Panc1 (cell line): ENCODE measurements at regions not wholly inside any gene's neighbourhood (a gene's known extent, or its start where the extent isn't known, plus 50 kb on each side); places are given as distances from the start of the nearest gene placed in this dataset.
"Not testable (repeated sequence)": the region's sequence is repeated elsewhere in the genome, so short reads cannot be mapped to it uniquely, and the experiment has no call there.

Experiments used
- ATAC-seq: fragments of 200-7000 bp; cut with Tn5 transposase; 2 replicates; pipeline ENCODE4 v1.9.1; 2020; ENCODE audit warnings: mild to moderate bottlenecking, moderate library complexity
- BruUV-seq: library from RNA; stranded (reverse); fragments of 400-500 nt; replicated peaks from 2 replicates; lab custom pipeline; 2021; lab: Mats Ljungman, UMichigan
- CTCF ChIA-PET: fragments of 300-600 bp; sonication (Branson Sonifier 250); formaldehyde crosslinking; loops from one replicate; lab custom pipeline; 2022; ENCODE audit warnings: antibody characterized with exemption; lab: Charles Lee
- POLR2A ChIA-PET: fragments of 300-600 bp; sonication (Branson Sonifier 250); formaldehyde crosslinking; loops from one replicate; lab custom pipeline; 2022; ENCODE audit warnings: antibody characterized with exemption; lab: Charles Lee
- DNase-seq: peaks from one replicate; pipeline ENCODE4 v3.0.0-alpha.2; 2010; ENCODE audit warnings: low read depth, low spot score
- H3K27ac ChIP-seq: 2 replicates; pipeline ENCODE4 v1.5.1; 2011; ENCODE audit warnings: mild to moderate bottlenecking, low read length, inconsistent platforms
- H3K27me3 ChIP-seq: fragments of 200-500 bp; sonication (Bioruptor generic); 2 replicates; pipeline ENCODE4 v1.6.0; 2014; ENCODE audit warnings: low read length, inconsistent platforms; ENCODE audit not compliant: control insufficient read depth, insufficient read depth
- H3K36me3 ChIP-seq: fragments of 200-500 bp; sonication (Bioruptor generic); 2 replicates; pipeline ENCODE4 v1.5.1; 2014; ENCODE audit warnings: inconsistent platforms, mild to moderate bottlenecking, low read length, moderate library complexity; ENCODE audit not compliant: control insufficient read depth, insufficient read depth
- H3K4me1 ChIP-seq: 2 replicates; pipeline ENCODE4 v1.5.1; 2011; ENCODE audit warnings: inconsistent platforms, mild to moderate bottlenecking, low read length, moderate library complexity; ENCODE audit not compliant: control insufficient read depth, insufficient read depth
- H3K4me3 ChIP-seq, 2 experiments: 2 replicates each; pipeline ENCODE4 v1.5.1; 2011 to 2012; ENCODE audit warnings: low read depth in 2 of 2, low read length in 2 of 2, mild to moderate bottlenecking in 2 of 2, inconsistent platforms in 1 of 2, moderate library complexity in 1 of 2
- H3K9me3 ChIP-seq: fragments of 200-500 bp; sonication (Bioruptor generic); 2 replicates; pipeline ENCODE4 v1.5.1; 2014; ENCODE audit warnings: low read depth, mild to moderate bottlenecking, inconsistent platforms, low read length, moderate library complexity; ENCODE audit not compliant: control insufficient read depth, insufficient read depth
- POLR2AphosphoS5 ChIP-seq: IDR thresholded peaks from 2 replicates; pipeline ENCODE4 v1.6.1; 2012; ENCODE audit warnings: mild to moderate bottlenecking, low read depth, low read length, moderate library complexity
- SIN3A ChIP-seq: IDR thresholded peaks from 2 replicates; pipeline ENCODE4 v1.6.1; 2012; ENCODE audit warnings: low read depth, mild to moderate bottlenecking, low read length, moderate library complexity, borderline replicate concordance; ENCODE audit not compliant: insufficient read depth
- TCF7L2 ChIP-seq: IDR thresholded peaks from 2 replicates; pipeline ENCODE4 v1.6.1; 2011; ENCODE audit warnings: mild to moderate bottlenecking, low read depth, low read length, inconsistent platforms
- in situ Hi-C: cut with HindIII; loops from 2 replicates; pipeline ENCODE4 v1.10.0; 2016; ENCODE audit warnings: low sequenced_read_pairs, low pct_unique_long_range_greater_than_20kb
- intact Hi-C: fragments of 100-400 bp; cut with micrococcal nuclease; formaldehyde crosslinking; loops from one replicate; pipeline ENCODE4 v1.10.0; 2022; ENCODE audit not compliant: unreplicated experiment
- TF ChIP-seq, protein P1 (sequence below): fragments of 450-650 bp; IDR thresholded peaks from 2 replicates; pipeline ENCODE4 v1.5.1; 2017; ENCODE audit warnings: mild to moderate bottlenecking
- TF ChIP-seq, protein P2 (sequence below), 2 experiments: IDR thresholded peaks; 2 replicates each; pipeline ENCODE4 v1.6.1; 2011 to 2012; ENCODE audit warnings: low read depth in 2 of 2, control low read depth in 1 of 2, low read length in 1 of 2, mild to moderate bottlenecking in 1 of 2, moderate library complexity in 1 of 2; ENCODE audit not compliant: insufficient read depth in 1 of 2

- H3K4me1 ChIP-seq, in situ Hi-C loops, H3K27me3 ChIP-seq, POLR2A ChIA-PET, H3K4me3 ChIP-seq, CTCF ChIA-PET, ATAC-seq, DNase-seq, intact Hi-C loops, H3K36me3 ChIP-seq, H3K9me3 ChIP-seq, H3K27ac ChIP-seq, BruUV-seq: not testable (repeated sequence)
Observed at GRCh38 chrX:1105031-1105430, 107.4 kb downstream of the CRLF2 start.

- ChIA-PET CTCF (no interaction called here), POLR2A (no interaction called here)
- no peaks in the 10 kb centered on the region for H3K4me1 ChIP-seq
- H3K4me3 ChIP-seq: no peak overlapping the region
- no peaks in the 10 kb centered on the region for H3K9me3 ChIP-seq
- in situ Hi-C loops: no loop called here
- no peak for DNase-seq
- no peak overlapping the region for H3K27ac ChIP-seq
- H3K36me3 ChIP-seq: no peaks in the 10 kb centered on the region
- BruUV-seq: no TSS peak
- intact Hi-C loops: no loop called here
- H3K27me3 ChIP-seq: peaks cover 3% of the 10 kb centered on the region; the same call in 1 of the 2 replicates
- no peak for TF ChIP-seq SIN3A
- TF ChIP-seq TCF7L2: no peak
- TF ChIP-seq POLR2AphosphoS5: no peak
- ATAC-seq: no peak
Observed at GRCh38 chrX:1103360-1103759, 109.1 kb downstream of the CRLF2 start.

- DNase-seq (no peak), ATAC-seq (no peak)
- no peaks in the 10 kb centered on the region for H3K4me1 ChIP-seq
- no peak overlapping the region for H3K4me3 ChIP-seq
- in situ Hi-C loops: no loop called here
- ChIA-PET POLR2A (no interaction called here), CTCF (no interaction called here)
- H3K27ac ChIP-seq: no peak overlapping the region
- H3K9me3 ChIP-seq: no peaks in the 10 kb centered on the region
- TF ChIP-seq SIN3A (no peak), TCF7L2 (no peak), POLR2AphosphoS5 (no peak)
- TF ChIP-seq, protein P1, sequence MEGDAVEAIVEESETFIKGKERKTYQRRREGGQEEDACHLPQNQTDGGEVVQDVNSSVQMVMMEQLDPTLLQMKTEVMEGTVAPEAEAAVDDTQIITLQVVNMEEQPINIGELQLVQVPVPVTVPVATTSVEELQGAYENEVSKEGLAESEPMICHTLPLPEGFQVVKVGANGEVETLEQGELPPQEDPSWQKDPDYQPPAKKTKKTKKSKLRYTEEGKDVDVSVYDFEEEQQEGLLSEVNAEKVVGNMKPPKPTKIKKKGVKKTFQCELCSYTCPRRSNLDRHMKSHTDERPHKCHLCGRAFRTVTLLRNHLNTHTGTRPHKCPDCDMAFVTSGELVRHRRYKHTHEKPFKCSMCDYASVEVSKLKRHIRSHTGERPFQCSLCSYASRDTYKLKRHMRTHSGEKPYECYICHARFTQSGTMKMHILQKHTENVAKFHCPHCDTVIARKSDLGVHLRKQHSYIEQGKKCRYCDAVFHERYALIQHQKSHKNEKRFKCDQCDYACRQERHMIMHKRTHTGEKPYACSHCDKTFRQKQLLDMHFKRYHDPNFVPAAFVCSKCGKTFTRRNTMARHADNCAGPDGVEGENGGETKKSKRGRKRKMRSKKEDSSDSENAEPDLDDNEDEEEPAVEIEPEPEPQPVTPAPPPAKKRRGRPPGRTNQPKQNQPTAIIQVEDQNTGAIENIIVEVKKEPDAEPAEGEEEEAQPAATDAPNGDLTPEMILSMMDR: no peak
- TF ChIP-seq, protein P2, sequence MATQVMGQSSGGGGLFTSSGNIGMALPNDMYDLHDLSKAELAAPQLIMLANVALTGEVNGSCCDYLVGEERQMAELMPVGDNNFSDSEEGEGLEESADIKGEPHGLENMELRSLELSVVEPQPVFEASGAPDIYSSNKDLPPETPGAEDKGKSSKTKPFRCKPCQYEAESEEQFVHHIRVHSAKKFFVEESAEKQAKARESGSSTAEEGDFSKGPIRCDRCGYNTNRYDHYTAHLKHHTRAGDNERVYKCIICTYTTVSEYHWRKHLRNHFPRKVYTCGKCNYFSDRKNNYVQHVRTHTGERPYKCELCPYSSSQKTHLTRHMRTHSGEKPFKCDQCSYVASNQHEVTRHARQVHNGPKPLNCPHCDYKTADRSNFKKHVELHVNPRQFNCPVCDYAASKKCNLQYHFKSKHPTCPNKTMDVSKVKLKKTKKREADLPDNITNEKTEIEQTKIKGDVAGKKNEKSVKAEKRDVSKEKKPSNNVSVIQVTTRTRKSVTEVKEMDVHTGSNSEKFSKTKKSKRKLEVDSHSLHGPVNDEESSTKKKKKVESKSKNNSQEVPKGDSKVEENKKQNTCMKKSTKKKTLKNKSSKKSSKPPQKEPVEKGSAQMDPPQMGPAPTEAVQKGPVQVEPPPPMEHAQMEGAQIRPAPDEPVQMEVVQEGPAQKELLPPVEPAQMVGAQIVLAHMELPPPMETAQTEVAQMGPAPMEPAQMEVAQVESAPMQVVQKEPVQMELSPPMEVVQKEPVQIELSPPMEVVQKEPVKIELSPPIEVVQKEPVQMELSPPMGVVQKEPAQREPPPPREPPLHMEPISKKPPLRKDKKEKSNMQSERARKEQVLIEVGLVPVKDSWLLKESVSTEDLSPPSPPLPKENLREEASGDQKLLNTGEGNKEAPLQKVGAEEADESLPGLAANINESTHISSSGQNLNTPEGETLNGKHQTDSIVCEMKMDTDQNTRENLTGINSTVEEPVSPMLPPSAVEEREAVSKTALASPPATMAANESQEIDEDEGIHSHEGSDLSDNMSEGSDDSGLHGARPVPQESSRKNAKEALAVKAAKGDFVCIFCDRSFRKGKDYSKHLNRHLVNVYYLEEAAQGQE (IDR thresholded peaks at IDR 0.05; ENCODE audit: insufficient read depth in 1 of 2, low read depth in 2 of 2, low read length in 1 of 2): no peak
- no TSS peak for BruUV-seq
- intact Hi-C loops: no loop called here
- peaks cover 3% of the 10 kb centered on the region; the same call in 1 of the 2 replicates for H3K27me3 ChIP-seq
- H3K36me3 ChIP-seq: no peaks in the 10 kb centered on the region
Observed at GRCh38 chrX:1102786-1103185, 109.7 kb downstream of the CRLF2 start.

DNA sequence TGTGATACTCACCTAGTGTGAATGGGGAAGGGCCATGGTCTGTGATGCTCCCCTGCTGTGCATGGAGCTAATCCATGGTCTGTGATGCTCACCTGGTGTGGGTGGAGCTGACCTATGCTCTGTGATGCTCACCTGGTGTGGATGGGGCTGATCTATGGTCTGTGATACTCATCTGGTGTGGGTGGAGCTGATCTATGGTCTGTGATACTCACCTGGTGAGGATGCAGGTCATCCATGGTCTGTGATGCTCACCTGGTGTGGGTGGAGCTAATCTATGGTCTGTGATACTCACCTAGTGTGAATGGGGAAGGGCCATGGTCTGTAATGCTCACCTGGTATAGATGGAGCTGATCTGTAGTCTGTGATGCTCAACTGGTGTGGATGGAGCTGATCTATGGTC is 110.2 kb downstream of the CRLF2 start:
- POLR2A ChIA-PET, DNase-seq, H3K4me1 ChIP-seq, H3K9me3 ChIP-seq, H3K36me3 ChIP-seq, H3K27me3 ChIP-seq, H3K4me3 ChIP-seq, in situ Hi-C loops, H3K27ac ChIP-seq, intact Hi-C loops, ATAC-seq, CTCF ChIA-PET, BruUV-seq: not testable (repeated sequence)
